ENCODE measurements at regions not wholly inside any gene's neighbourhood (a gene's known extent, or its start where the extent isn't known, plus 50 kb on each side); places are given as distances from the start of the nearest gene placed in this dataset.

DNA sequence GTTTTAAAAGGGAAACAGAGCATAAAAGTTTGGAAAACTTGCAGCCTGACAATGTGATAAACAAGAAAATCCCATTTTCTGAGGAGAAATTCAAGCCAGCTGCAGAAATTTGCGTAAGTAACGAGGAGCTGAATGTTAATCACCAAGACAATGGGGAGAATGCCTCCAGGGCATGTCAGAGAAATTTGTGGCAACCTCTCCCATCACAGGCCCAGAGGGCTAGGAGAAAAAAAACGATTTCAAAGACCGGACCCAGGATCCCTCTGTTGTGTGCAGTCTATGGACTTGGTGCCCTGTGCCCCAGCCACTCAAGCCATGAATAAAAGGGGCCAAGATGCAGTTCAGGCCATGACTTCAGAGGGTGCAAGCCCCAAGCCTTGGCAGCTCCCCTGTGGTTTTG, 355.4 kb upstream of the NDST3 start:
- TF ChIP-seq, protein P1, sequence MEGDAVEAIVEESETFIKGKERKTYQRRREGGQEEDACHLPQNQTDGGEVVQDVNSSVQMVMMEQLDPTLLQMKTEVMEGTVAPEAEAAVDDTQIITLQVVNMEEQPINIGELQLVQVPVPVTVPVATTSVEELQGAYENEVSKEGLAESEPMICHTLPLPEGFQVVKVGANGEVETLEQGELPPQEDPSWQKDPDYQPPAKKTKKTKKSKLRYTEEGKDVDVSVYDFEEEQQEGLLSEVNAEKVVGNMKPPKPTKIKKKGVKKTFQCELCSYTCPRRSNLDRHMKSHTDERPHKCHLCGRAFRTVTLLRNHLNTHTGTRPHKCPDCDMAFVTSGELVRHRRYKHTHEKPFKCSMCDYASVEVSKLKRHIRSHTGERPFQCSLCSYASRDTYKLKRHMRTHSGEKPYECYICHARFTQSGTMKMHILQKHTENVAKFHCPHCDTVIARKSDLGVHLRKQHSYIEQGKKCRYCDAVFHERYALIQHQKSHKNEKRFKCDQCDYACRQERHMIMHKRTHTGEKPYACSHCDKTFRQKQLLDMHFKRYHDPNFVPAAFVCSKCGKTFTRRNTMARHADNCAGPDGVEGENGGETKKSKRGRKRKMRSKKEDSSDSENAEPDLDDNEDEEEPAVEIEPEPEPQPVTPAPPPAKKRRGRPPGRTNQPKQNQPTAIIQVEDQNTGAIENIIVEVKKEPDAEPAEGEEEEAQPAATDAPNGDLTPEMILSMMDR (IDR thresholded peaks at IDR 0.05; ENCODE audit: poor library complexity, severe bottlenecking) = no peak
- no peak for TF ChIP-seq EZH2 (IDR thresholded peaks at IDR 0.05; ENCODE audit: borderline replicate concordance, insufficient read depth, low read length, poor library complexity, severe bottlenecking)
- TF ChIP-seq MXI1 (conservative IDR thresholded peaks at IDR 0.05; ENCODE audit: poor library complexity, severe bottlenecking) = no peak
- no peak for TF ChIP-seq POLR2AphosphoS5 (IDR thresholded peaks at IDR 0.05)
- TF ChIP-seq EP300 (conservative IDR thresholded peaks at IDR 0.05; ENCODE audit: poor library complexity, severe bottlenecking) = no peak
- TF ChIP-seq RAD21 (conservative IDR thresholded peaks at IDR 0.05) = no peak
- TF ChIP-seq, protein P2, sequence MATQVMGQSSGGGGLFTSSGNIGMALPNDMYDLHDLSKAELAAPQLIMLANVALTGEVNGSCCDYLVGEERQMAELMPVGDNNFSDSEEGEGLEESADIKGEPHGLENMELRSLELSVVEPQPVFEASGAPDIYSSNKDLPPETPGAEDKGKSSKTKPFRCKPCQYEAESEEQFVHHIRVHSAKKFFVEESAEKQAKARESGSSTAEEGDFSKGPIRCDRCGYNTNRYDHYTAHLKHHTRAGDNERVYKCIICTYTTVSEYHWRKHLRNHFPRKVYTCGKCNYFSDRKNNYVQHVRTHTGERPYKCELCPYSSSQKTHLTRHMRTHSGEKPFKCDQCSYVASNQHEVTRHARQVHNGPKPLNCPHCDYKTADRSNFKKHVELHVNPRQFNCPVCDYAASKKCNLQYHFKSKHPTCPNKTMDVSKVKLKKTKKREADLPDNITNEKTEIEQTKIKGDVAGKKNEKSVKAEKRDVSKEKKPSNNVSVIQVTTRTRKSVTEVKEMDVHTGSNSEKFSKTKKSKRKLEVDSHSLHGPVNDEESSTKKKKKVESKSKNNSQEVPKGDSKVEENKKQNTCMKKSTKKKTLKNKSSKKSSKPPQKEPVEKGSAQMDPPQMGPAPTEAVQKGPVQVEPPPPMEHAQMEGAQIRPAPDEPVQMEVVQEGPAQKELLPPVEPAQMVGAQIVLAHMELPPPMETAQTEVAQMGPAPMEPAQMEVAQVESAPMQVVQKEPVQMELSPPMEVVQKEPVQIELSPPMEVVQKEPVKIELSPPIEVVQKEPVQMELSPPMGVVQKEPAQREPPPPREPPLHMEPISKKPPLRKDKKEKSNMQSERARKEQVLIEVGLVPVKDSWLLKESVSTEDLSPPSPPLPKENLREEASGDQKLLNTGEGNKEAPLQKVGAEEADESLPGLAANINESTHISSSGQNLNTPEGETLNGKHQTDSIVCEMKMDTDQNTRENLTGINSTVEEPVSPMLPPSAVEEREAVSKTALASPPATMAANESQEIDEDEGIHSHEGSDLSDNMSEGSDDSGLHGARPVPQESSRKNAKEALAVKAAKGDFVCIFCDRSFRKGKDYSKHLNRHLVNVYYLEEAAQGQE (IDR thresholded peaks at IDR 0.05; ENCODE audit: borderline replicate concordance) = no peak
- TF ChIP-seq TAF1 (IDR thresholded peaks at IDR 0.05; ENCODE audit: low read depth) = no peak
- no peak for TF ChIP-seq SMC3 (conservative IDR thresholded peaks at IDR 0.05; ENCODE audit: poor library complexity)
